NCI-H2227 (cell line): ENCODE measurements at regions not wholly inside any gene's neighbourhood (a gene's known extent, or its start where the extent isn't known, plus 50 kb on each side); places are given as distances from the start of the nearest gene placed in this dataset.

Experiments used
- DNase-seq: peaks from one replicate; lab custom pipeline; 2025; ENCODE audit not compliant: unreplicated experiment; lab: John Stamatoyannopoulos, UW

- no peak for DNase-seq
Measured at GRCh38 chr3:40800343-40800742, 275.6 kb downstream of the ZNF621 start.

- no peak for DNase-seq
Measured at GRCh38 chr3:40801284-40801741, 276.6 kb downstream of the ZNF621 start.

GRCh38 chr3:40803311-40803710 lies 278.6 kb downstream of the ZNF621 start:
- no peak for DNase-seq

GRCh38 chr3:40805456-40805855 lies 280.7 kb downstream of the ZNF621 start:
- DNase-seq = no peak

GRCh38 chr3:40810813-40811212 lies 286.1 kb downstream of the ZNF621 start:
- no peak for DNase-seq

- no peak for DNase-seq
Measured at GRCh38 chr3:40817017-40817416, 292.3 kb downstream of the ZNF621 start.

- DNase-seq = no peak
Measured at GRCh38 chr3:40821315-40821714, 296.6 kb downstream of the ZNF621 start.

- no peak for DNase-seq
Measured at GRCh38 chr3:40827226-40827625, 302.5 kb downstream of the ZNF621 start.

GRCh38 chr3:40827942-40828688 lies 303.4 kb downstream of the ZNF621 start:
- no peak for DNase-seq

- no peak for DNase-seq
Measured at GRCh38 chr3:40828741-40829415, 304.1 kb downstream of the ZNF621 start.

- no peak for DNase-seq
Measured at GRCh38 chr3:40829876-40830275, 305.1 kb downstream of the ZNF621 start.

GRCh38 chr3:40837300-40837699 lies 312.5 kb downstream of the ZNF621 start:
- no peak for DNase-seq

- DNase-seq = no peak
Measured at GRCh38 chr3:40841131-40841530, 316.4 kb downstream of the ZNF621 start.

- DNase-seq = no peak
Measured at GRCh38 chr3:40841570-40842109, 316.9 kb downstream of the ZNF621 start.

GRCh38 chr3:40842714-40843113 lies 318.0 kb downstream of the ZNF621 start:
- DNase-seq = no peak

GRCh38 chr3:40843208-40843624 lies 318.5 kb downstream of the ZNF621 start:
- DNase-seq = no peak

GRCh38 chr3:40843851-40844548 lies 319.2 kb downstream of the ZNF621 start:
- DNase-seq = no peak

GRCh38 chr3:40844896-40845295 lies 320.1 kb downstream of the ZNF621 start:
- no peak for DNase-seq

GRCh38 chr3:40845447-40845846 lies 320.7 kb downstream of the ZNF621 start:
- no peak for DNase-seq

- DNase-seq = no peak
Measured at GRCh38 chr3:40845916-40846315, 321.2 kb downstream of the ZNF621 start.

- no peak for DNase-seq
Measured at GRCh38 chr3:40846451-40846850, 321.7 kb downstream of the ZNF621 start.

GRCh38 chr3:40847551-40847992 lies 322.8 kb downstream of the ZNF621 start:
- DNase-seq = no peak
